Stimulated activated CD4-positive, alpha-beta T cell treated with anti-CD3 and anti-CD28 coated beads, Interleukin-4, amount 100 ng/mL, for 4 hours (primary cell): ENCODE measurements at regions not wholly inside any gene's neighbourhood (a gene's known extent, or its start where the extent isn't known, plus 50 kb on each side); places are given as distances from the start of the nearest gene placed in this dataset.
"Not testable (repeated sequence)": the region's sequence is repeated elsewhere in the genome, so short reads cannot be mapped to it uniquely, and the experiment has no call there.

Experiments
- DNase-seq, 2 experiments: peaks; one replicate each; pipeline ENCODE4 v3.0.0-alpha.2; 2020

GRCh38 chr9:104276709-104277245 is 182.7 kb downstream of the SMC2 start:
- no peak for DNase-seq

DNA sequence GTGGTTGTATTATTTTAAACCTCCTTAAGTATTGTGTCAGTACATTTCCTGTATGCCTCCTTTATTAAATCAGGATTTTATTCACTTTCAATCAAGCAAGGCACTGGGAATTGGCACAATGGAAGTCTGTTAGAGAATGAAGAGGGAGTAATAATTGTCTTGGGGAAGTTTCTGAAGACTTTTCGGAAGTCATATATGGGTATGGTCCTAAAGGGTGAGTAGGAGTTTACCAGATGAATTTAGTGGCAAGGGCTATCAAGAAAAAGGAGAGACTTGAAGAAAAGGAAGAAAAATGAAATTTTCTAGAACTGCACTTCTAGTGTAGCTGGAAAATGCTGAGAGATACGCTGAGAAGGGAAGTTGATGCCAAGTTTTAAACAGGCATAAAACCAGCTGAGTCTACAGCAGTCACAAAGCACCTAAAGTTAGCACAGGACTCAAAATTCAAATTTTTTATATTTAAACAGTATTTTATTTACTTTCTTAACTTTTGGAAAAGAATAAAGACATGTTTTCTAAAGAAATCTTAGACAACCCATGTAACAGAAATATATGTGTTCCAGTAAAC is 184.9 kb downstream of the SMC2 start:
- no peak for DNase-seq

DNA sequence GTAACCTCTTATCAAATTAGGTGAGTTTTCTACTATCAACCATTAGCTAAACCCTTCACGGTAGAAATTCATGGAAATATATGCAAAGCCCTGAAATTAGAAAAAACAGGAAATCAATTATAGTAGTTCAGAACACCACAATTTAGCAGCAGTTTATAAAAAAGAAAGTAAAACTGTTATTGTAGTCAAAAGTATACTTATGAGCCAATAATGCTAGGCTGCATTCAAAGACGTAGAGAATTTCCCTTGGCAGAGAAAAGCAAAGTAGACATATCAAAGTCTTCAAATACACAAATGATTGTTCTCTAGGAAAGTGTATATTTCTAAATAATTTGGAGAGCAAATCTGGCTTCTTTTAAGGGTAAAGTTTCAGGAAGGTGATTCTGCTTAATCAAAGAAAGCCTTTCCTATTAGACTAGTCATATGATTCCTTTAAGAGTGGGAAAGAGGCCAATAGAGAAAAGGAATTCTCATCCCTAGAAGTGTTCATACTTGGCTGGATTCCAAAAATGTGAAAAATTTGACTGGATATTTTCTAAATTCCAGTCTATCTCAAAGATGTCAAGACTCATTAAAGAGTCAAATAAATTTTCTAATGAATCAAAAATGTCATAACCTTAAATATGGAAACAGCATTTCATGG is 185.5 kb downstream of the SMC2 start:
- no peak for DNase-seq

GRCh38 chr9:104280178-104280560 is 186.1 kb downstream of the SMC2 start:
- DNase-seq: no peak

DNA sequence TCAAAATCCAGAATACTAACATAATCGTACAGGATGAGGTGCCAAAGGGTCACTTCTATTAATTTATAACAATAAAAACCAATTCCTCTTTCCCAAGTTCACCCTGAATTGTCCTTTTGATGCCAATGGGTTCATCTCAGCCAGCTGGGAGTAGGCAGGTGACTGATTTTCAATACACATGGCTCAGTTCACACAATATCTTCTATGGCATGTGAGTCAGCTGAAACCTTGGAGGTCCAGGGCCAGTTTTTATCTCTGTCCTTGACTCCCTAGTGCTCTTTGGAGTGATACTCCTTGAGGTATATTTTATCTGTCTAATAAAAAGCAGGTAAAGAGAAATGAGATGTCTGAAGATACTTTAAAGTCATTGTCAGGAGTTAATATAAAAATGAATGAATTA is 186.6 kb downstream of the SMC2 start:
- no peak for DNase-seq

DNA sequence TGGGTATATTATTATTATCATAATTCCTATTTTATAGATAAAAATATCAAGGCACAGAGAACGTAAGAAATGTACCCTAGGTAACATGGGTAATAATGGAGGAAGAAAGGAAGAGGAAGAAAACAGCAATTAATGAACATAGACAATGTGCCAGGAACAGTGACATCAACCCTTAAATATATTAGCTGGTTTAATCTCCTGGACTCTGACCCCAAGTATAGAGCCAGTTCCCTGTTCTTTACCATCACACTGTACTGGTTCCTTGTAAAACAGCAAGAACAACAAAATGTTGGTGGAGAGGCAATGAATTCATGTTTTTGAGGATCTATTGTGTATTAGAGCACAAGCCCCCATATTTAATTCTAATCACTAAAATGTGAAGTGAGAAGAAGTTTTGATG is 192.1 kb downstream of the SMC2 start:
- no peak for DNase-seq

- no peak for DNase-seq
Observed at GRCh38 chr9:104286799-104287198, 192.7 kb downstream of the SMC2 start.

GRCh38 chr9:104287253-104287878 is 193.3 kb downstream of the SMC2 start:
- no peak for DNase-seq

- no peak for DNase-seq
Observed at GRCh38 chr9:104293877-104294276, 199.8 kb downstream of the SMC2 start.

GRCh38 chr9:104300124-104300523 is 203.9 kb upstream of the OR13F1 start:
- DNase-seq: no peak

GRCh38 chr9:104301755-104302154 is 202.3 kb upstream of the OR13F1 start:
- DNase-seq: no peak

DNA sequence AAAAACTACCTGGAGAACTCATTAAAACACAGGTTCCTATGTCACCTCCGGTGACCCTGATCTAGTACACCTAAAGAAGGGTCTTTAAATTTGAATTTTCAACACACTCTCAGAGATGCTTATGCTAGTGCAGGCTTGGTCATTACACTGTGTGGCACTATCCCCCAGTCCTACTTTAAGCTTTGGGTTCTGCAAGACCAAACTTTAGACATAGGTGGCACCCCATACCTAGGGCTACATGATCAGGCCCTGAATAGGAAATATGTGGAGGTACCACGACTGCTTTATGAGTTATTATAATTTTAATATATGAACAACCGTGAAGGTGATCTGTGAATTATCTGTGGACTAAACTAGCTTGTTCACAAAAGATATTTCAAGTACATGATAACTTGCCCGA is 201.3 kb upstream of the OR13F1 start:
- DNase-seq: no peak

DNA sequence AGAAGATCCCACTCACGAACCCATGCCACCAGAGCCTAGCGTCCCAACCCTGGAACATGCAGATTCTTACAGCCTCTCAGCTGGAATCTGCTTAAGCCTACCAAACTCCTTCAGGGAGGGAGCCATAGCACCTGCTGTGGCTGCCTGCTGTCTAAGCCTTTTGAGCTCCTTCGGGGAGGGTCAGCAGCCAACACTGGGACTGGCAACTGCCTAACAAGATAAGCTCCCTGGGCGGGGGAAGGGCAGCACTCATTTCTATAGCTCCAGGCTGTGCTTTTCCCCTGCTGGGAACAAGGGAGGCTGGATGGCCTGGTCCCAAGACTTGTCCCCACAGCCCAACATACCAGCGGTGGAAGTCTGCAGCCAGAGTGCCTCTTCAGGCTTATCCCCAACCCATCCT is 199.1 kb upstream of the OR13F1 start:
- no peak for DNase-seq

- no peak for DNase-seq
Observed at GRCh38 chr9:104313396-104314110, 190.5 kb upstream of the OR13F1 start.

DNA sequence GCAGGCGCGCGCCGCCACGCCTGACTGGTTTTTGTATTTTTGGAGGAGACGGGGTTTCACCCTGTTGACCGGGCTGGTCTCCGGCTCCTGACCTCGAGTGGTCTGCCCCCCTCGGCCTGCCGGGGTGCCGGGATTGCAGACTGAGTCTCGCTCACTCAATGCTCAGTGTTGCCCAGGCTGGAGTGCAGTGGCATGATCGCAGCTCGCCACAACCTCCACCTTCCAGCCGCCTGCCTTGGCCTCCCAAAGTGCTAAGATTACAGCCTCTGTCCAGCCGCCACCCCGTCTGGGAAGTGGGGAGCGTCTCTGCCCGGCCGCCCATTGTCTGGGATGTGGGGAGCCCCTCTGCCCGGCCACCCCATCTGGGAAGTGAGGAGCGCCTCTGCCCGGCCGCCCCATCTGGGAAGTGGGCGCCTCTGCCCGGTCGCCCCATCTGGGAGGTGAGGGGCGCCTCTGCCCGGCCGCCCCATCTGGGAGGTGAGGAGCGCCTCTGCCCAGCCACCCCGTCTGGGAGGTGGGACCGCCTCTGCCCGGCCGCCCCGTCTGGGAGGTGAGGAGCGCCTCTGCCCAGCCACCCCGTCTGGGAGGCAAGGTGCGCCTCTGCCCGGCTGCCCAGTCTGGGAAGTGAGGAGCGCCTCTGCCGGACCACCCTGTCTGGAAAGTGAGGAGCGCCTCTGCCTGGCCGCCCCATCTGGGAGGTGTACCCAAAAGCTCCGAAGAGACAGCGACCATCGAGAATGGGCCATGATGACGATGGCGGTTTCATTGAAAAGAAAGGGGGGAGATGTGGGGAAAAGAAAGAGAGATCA is 187.7 kb upstream of the OR13F1 start:
- not testable (repeated sequence) for DNase-seq

DNA sequence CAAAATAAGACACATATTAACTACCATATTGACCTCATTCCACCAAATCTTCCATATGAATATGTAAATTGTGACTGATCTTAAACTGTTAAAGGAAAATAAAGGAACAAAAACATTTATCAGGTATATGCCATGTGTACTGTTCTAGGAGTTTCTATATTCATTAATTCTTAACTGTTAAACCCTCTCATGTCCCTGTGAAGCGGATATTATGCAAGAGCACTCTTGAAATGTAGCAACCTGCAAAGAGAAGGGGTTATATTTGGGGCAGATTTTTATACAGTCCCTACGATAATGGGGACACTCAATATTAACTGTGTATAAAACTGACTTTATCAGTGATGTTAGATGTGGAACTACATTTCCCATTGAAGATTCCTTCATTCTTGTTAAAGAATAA is 184.9 kb upstream of the OR13F1 start:
- DNase-seq: no peak

DNA sequence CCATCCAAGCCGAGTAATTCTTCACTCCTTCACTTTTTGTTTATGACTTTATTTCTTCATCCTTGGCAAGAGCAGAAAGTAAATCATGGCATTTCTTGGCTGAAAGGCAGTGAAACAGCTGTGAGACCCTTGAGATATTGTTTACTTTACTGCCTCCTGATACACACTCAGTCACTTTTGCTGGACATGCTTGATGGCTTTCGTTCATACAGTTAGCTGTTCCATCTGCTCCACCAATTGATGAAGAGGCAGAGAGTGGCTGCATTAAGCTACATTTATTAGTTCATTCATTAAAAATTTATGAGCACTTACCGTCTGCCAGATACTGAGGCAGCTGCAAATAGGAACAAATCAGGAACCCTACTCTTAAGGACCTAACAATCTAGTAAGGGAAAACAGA is 184.4 kb upstream of the OR13F1 start:
- no peak for DNase-seq

DNA sequence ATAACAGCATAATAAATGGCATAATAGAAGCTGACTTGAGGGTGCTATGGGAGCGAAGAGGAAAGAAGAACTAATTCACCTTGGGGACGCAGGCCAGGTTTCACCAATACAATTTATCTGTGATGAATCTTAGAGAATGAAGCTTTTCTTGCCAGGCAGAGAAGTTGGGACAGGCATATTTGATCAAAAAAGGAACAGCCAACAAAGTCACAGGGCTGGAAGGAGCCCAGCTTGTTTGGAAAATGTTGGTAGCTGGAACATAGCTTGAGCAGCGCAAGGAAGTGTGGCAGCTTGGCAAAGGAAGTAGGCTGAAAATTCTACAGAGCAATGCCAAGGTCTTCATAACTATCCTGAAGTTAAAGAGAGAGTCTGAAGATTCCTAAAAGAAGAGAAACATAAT is 181.5 kb upstream of the OR13F1 start:
- DNase-seq: no peak

GRCh38 chr9:104323967-104324694 is 179.9 kb upstream of the OR13F1 start:
- DNase-seq: not testable (repeated sequence)

DNA sequence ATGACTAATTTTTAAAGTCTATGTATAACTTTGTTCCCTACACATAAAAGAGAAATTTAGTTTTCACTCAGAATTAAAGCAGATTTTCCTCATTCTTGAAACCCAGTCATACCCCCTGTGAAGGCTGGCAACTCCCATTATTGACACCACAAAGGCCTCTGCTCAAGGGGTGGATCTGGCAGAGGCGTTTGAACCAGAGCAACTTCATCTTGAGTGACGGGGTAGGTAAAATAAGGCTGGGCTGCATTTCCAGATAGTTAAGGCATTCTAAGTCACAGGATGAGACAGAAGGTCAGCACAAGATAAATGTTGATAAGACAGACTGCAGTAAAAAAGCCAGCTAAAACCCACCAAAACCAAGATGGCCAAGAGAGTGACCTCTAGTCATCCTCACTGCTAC is 177.2 kb upstream of the OR13F1 start:
- DNase-seq: no peak

GRCh38 chr9:104329245-104329644 is 174.8 kb upstream of the OR13F1 start:
- DNase-seq: no peak

- no peak for DNase-seq
Observed at GRCh38 chr9:104330841-104331240, 173.2 kb upstream of the OR13F1 start.
